ENCODE measurements at regions not wholly inside any gene's neighbourhood (a gene's known extent, or its start where the extent isn't known, plus 50 kb on each side); places are given as distances from the start of the nearest gene placed in this dataset.

DNA sequence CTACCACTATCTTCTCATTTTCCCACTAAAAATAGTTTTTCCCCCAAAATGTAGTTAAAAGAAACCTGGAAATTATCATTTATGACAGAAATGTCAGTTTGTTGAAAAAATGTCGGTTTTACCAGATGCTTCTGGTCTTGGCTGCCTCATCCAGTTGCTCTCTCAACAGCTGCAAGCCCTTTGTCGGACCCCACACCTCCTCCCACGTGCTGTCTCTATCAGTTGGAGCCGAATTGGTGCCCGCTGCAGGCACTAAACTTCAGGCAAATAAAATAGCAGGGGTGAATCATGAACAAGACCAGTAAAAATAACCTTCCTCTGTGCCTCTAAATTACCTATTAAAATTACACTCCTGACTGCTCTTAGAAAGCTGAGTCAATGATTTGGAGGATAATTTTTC, 129.5 kb upstream of the CEP162 start:
- in situ Hi-C loops (cut with HindIII; ENCODE audit: extremely low pct_ligation_motif_present, low pct_unique_long_range_greater_than_20kb): no loop called here
- Histone ChIP-seq H3K4me3 (replicated peaks in 1 of 3; ENCODE audit: insufficient read depth in 1 of 3, low read depth in 2 of 3, low read length in 3 of 3) (no peak overlapping the region), H4K20me1 (ENCODE audit: insufficient read depth, low read length) (no peaks in the 10 kb centered on the region), H3K4me2 (ENCODE audit: low read depth, low read length) (no peak overlapping the region), H3K36me3 (replicated peaks in 1 of 2; ENCODE audit: control insufficient read depth in 1 of 2, insufficient read depth in 2 of 2, low read length in 2 of 2) (no peaks in the 10 kb centered on the region), H3K9me3 (ENCODE audit: low read length) (no peaks in the 10 kb centered on the region), H3K79me2 (ENCODE audit: insufficient read depth, low read length) (no peaks in the 10 kb centered on the region), H3K4me1 (ENCODE audit: insufficient read depth, low read length) (no peaks in the 10 kb centered on the region), H3K27ac (ENCODE audit: extremely low read length, insufficient read depth, low read length) (no peak overlapping the region), H3K27me3 (ENCODE audit: control insufficient read depth in 1 of 2, insufficient read depth in 2 of 2, low read length in 2 of 2) (no peaks in the 10 kb centered on the region), H2AFZ (ENCODE audit: low read length) (no peak overlapping the region), H3K9ac (ENCODE audit: insufficient read depth, low read depth, low read length) (no peak overlapping the region)
- FAIRE-seq (no peak), ATAC-seq (no peak), DNase-seq (ENCODE audit: low spot score) (no peak)
- no peak for TF ChIP-seq ZNF331 (CRISPR knock-in tag; IDR thresholded peaks at IDR 0.05)
- TF ChIP-seq ZNF124 (CRISPR knock-in tag; IDR thresholded peaks at IDR 0.05): no peak
- no peak for TF ChIP-seq ZNF468 (CRISPR knock-in tag; IDR thresholded peaks at IDR 0.05)
- TF ChIP-seq NONO (IDR thresholded peaks at IDR 0.05): no peak
- TF ChIP-seq NONO (CRISPR knock-in tag; conservative IDR thresholded peaks at IDR 0.05): no peak
- no peak for TF ChIP-seq ZNF775 (CRISPR knock-in tag; IDR thresholded peaks at IDR 0.05; ENCODE audit: borderline replicate concordance)
- TF ChIP-seq, protein P1, sequence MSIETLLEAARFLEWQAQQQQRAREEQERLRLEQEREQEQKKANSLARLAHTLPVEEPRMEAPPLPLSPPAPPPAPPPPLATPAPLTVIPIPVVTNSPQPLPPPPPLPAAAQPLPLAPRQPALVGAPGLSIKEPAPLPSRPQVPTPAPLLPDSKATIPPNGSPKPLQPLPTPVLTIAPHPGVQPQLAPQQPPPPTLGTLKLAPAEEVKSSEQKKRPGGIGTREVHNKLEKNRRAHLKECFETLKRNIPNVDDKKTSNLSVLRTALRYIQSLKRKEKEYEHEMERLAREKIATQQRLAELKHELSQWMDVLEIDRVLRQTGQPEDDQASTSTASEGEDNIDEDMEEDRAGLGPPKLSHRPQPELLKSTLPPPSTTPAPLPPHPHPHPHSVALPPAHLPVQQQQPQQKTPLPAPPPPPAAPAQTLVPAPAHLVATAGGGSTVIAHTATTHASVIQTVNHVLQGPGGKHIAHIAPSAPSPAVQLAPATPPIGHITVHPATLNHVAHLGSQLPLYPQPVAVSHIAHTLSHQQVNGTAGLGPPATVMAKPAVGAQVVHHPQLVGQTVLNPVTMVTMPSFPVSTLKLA (IDR thresholded peaks at IDR 0.05): no peak
- no peak for TF ChIP-seq PRMT3 (CRISPR knock-in tag; IDR thresholded peaks at IDR 0.05; ENCODE audit: borderline replicate concordance, low read depth)
- TF ChIP-seq ZNF749 (CRISPR knock-in tag; IDR thresholded peaks at IDR 0.05; ENCODE audit: borderline replicate concordance): no peak
- TF ChIP-seq, protein P2, sequence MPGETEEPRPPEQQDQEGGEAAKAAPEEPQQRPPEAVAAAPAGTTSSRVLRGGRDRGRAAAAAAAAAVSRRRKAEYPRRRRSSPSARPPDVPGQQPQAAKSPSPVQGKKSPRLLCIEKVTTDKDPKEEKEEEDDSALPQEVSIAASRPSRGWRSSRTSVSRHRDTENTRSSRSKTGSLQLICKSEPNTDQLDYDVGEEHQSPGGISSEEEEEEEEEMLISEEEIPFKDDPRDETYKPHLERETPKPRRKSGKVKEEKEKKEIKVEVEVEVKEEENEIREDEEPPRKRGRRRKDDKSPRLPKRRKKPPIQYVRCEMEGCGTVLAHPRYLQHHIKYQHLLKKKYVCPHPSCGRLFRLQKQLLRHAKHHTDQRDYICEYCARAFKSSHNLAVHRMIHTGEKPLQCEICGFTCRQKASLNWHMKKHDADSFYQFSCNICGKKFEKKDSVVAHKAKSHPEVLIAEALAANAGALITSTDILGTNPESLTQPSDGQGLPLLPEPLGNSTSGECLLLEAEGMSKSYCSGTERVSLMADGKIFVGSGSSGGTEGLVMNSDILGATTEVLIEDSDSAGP (CRISPR knock-in tag; IDR thresholded peaks at IDR 0.05; ENCODE audit: borderline replicate concordance): no peak
- no peak for TF ChIP-seq KAT8 (CRISPR knock-in tag; IDR thresholded peaks at IDR 0.05)
- TF ChIP-seq SP4 (CRISPR knock-in tag; IDR thresholded peaks at IDR 0.05): no peak
- TF ChIP-seq, protein P3, sequence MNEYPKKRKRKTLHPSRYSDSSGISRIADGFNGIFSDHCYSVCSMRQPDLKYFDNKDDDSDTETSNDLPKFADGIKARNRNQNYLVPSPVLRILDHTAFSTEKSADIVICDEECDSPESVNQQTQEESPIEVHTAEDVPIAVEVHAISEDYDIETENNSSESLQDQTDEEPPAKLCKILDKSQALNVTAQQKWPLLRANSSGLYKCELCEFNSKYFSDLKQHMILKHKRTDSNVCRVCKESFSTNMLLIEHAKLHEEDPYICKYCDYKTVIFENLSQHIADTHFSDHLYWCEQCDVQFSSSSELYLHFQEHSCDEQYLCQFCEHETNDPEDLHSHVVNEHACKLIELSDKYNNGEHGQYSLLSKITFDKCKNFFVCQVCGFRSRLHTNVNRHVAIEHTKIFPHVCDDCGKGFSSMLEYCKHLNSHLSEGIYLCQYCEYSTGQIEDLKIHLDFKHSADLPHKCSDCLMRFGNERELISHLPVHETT (CRISPR knock-in tag; conservative IDR thresholded peaks at IDR 0.05): no peak
- no peak for TF ChIP-seq KMT2A (CRISPR knock-in tag; IDR thresholded peaks at IDR 0.05)
- POLR2A ChIA-PET: no interaction called here
- CTCF ChIA-PET (ENCODE audit: low intra/inter-chr PET ratio, low total read pairs): no interaction called here
- 0% methylated on average over 5 of the region's 5 CpGs for WGBS (ENCODE audit: low lambda C conversion rate)
- BruUV-seq (replicated peaks): no TSS peak
- intact Hi-C loops (cut with micrococcal nuclease; ENCODE audit: unreplicated experiment): no loop called here
